HG02678 (cell line): ENCODE measurements at regions not wholly inside any gene's neighbourhood (a gene's known extent, or its start where the extent isn't known, plus 50 kb on each side); places are given as distances from the start of the nearest gene placed in this dataset.

Source experiments
- ATAC-seq: cut with Tn5 transposase; IDR thresholded peaks from one replicate; pipeline ENCODE4 v1.9.1; 2021; ENCODE audit warnings: mild to moderate bottlenecking, moderate library complexity; ENCODE audit not compliant: unreplicated experiment

DNA sequence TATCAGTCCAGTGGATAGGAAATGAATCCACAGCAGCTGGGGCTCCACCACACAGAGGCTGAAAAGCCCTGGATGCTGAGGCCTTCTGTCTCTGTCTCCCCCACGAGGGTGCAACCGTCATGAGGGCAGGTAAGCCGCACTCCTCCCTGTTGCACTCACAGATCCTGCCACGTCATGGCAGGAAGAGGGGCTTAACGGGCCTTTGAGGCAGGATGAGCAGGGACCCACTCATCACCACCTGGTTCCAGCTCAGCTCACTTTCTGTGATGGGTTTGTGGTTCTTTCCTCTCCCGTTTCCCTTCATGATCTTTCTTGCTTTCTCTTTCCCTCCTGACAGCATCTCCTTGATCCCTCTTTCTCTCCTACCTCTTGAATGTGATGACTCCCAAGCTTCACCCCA is 575.2 kb downstream of the CCDC171 start:
- ATAC-seq: no peak

DNA sequence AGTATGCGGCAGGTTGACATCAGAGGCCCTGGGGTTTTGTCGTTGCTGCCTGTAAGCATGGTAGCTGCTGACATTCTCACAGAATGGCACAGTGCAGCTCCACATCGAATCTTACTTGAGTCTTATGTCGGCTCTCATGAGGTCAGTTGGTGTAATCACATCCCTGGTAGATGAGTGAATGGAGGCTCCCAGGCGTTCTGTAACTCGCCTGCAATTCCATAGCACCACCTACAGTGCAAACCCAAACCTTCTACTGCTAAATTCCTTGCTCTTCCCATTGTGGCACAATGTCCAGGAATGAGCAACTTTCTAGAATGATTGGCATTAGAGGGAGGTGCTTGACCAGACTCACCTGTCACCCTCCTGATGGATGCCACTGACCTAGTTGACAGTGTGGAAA is 578.4 kb downstream of the CCDC171 start:
- no peak for ATAC-seq

DNA sequence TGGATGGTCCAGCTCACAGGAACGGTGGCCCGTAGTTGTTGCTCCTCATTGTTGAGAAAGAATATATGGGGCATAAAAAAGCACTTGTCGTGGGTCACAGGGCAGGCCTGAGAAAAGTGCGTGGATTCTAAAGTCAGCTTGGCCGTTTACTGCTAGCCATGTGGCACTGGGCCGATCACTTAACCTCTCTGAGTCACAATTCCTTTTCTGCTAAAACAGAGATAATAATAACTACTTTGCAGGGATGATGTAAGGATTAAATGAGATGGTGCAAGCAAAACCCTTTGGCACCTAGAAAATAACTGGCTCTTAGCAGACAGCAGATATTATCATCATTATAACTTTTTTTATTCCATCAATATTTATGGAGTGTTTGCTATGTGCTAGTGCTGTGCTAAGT is 579.7 kb downstream of the CCDC171 start:
- ATAC-seq: no peak

DNA sequence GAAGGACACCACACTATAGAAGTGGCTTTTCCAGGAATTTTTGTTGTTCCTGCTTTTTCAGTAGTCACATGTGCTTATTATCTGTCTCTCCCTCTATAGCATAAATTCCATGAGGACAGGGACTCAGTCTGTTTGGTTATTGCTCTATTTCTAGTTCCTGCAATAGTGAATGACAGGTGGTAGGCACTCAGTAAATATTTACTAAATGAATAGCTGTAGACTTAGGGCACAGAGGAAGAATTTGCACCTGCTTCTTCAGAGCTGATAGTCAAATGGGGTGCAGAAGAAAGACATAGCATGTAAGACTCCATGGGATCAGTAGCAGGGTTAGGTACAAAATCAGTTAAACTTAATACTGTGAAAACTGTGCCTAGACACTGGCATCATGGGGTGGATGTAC is 580.2 kb downstream of the CCDC171 start:
- ATAC-seq: no peak

DNA sequence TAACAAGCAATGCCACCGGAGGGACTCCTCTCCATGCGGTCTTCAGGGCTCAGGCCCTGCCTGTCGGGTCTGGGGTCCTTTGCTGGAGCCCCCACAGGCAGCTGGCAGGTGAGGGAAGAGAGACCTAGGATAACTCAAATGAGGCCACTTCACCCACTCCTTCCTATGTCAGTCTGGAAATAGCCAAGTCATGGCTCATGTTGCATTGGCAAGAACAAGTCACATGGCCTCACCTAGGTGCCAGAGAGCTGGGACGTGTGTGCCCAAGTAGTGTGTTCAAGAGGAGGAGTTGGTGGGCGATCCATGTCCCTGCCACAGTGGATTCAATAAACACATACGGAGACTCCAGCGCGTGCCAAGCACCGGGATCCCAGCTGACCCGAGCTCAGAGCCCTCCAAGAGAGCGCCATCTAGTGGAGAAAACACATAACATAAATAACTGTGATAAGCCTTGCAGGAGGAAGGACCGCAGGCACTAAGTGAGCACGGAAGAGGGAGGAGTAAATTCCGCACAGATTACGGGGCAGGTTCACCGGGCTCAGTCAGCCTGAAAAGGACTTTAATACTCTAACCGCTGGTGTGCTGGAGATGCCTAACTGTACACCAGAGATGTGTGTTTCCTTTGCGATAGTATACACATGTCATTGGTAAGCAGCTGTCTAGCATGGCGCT is 580.8 kb downstream of the CCDC171 start:
- ATAC-seq: peak; percentile 85

DNA sequence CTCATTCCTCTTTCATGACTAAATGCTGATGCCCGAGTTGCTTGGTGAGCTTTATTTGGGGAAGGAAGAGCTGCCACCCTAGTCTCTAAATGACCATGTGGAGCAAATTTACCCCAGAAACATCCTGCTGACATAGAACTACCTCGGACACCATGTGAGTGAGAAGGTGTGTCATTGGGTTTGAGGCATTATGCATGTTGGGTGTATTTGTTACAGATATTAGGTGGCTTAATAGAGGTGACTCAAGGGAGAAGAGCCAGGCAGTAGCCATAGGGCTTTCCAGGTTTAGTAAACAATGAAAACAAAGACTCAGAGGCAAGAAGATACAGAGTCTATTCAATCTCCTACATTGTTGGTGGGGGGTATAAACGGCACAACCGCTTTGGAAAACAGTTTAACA is 581.5 kb downstream of the CCDC171 start:
- no peak for ATAC-seq

DNA sequence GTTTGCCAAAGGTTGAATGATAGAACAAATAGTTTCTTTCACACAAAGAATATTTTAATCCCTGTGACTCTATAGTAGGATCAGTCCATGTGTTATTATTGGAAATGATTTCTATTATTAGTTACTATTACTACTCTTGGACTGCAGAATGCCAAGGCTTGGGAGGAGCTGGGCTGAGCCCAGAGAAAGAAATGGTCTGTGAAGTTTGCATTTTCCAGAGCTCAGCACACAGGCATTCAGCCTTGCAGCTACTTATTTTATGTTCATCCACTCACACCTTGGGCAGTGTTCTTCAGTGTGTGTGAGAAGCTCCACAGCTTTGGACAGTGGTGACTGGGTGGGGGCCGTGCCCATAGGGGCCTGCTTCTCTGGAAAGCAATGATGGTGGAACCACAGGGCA is 583.1 kb downstream of the CCDC171 start:
- ATAC-seq: no peak

DNA sequence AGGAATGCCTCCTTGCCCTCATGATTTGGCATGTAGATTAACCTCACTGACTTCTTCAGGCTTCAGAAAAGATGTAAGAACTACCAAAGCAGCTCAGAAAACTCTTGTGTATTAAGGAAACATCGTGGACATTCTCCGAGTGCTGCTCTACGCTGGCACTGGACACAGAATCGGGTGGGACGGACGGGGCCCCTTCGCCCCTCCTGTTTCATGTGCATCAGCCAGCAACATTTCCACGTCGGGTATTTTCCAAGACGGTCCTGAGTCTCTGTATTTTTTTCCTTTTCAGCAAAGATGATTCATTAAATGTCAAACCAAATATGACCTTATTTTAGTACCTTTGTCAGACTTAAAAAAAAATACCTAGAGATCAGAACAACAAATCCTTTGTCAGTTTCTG is 583.6 kb downstream of the CCDC171 start:
- no peak for ATAC-seq

DNA sequence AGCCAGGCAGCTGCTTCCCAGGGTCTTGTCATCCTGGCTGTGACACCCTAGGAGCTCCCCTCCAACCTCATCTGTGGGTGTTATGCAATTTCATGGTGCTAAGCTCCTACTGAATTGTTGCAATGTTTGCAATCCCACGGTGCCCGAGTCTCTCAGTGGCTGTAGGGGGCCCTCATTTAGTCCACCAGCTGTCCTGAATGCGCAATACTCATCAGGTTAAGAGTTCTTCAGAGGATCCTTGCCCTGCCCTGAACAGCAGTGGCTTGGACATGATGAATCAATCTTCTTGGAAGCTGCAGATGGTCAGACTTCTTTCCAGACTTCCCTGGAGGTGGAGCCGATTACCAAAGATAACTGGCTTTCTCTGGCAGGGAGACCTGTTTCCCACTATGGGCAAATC is 584.1 kb downstream of the CCDC171 start:
- no peak for ATAC-seq

DNA sequence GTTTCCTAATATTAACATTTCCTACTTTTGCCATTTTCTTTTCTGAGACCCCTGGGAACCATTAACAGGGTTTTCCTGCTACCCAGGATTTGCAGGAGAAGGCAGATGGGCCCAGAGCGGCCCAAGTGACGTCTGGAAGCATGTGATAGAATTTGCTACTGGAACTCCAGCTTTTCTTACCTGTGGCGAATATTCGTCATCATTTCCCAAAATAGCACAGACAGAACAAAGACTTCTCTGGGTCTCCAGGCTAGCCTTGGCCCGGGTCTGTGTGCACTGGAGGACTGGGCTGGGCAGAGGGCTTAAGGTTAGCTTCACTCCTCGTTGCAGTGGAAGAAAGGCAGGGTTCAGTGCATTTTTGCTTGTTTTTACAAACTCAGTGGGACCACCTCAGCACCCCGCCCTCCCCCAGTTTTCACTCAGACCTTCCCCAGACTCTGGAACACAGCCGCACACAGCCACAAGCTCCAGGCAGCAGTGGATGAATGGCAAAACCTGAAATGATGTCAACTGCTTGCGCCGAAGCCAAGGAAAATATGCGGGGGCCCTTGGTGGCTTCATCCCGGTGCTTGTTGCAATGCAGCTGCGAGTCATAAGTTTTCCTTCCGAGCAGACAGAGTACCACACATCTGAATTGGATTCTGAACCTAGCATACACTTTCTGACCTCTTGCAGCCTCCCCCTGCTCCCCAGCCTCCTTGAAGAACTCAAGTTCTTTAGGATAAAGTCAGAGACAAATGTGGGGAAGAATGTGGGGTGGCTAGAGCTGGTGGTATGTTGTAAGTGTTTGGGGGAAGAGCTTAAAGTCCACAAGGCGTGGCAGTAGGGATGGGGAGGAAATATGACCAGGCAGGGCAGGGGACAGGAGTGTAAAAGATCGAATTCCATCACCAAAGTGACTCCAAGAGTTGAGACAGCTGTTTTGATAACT is 586.0 kb downstream of the CCDC171 start:
- no peak for ATAC-seq

DNA sequence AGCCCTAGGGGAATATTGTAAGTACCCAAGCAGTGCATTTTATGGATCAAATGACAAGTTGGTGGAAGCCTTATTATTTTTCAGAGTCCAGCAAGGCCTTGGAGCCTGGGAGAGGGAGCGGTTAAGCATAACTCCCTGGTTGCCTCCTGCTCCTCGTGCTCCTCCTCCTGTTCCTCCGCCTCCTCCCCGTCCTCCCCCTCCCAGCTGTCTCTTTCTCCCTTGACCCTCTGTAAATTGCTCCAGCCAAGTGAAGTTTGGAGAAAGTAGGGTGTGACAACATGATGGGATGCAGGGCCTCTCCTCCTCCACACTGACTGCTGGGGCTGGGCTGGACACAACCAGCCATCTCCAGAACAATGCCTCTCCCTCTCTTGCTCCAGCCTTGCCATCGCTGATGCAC is 586.9 kb downstream of the CCDC171 start:
- ATAC-seq: no peak

DNA sequence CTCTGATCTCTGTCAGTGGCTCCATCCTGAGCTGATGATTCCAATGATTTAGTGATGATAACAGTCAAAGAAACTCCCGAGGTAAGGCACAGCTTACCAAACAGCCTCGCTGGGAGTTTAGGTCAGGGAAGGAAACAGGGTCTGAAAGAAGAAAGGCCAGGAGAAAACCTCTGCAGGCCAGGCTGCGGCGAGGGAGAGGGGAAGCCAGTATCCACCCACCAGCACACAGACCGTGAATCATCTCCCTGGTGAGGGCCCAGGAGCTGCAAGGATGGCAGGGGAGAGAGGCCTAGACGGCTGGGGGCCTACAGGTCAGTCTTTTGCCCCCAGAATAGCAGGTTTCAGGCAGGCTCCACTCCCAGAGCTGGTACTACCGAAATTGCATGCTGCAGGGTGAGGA is 590.5 kb downstream of the CCDC171 start:
- ATAC-seq: no peak

DNA sequence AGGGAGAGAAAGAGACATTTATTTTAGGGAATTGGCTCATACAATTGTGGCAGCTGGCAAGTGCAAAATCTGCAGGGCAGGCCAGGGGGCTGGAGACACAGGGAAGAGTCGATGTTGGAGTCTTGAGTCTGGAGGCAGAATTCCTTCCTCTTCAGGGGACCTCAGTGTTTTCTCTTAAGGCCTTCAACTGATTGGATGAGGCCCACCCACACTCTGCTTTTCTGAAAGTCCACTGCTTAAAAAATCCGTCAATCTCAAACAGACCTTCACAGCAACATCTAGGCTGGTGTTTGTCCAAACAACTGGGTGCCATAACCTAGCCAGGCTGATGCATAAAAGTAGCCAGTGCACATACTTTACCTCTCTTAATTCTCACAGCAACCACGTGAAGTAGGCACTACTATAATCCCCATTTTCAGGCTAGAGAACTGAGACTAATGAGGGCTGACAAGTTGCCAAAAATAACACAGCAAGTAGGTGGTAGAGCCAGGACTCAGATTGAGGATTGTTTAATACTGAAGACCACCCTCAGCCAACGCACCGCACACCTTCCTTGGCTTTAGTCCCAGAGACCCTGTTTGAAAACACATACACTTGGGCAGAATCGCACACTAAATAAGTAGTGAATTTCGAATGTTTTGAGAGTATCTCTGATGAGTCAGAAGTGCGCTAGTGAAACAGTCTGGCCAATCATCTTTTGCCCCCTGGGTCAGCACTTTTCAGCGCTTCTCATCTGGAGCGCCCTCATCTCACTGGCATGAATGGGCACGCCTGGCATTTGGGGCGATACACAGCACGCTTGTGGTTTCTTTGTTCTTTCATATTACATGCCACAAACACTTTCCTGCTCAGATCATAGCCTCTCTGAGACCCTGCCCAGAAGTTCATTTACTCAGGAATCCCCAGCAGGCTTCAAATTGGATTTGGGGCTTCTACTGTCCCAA is 591.4 kb downstream of the CCDC171 start:
- no peak for ATAC-seq

DNA sequence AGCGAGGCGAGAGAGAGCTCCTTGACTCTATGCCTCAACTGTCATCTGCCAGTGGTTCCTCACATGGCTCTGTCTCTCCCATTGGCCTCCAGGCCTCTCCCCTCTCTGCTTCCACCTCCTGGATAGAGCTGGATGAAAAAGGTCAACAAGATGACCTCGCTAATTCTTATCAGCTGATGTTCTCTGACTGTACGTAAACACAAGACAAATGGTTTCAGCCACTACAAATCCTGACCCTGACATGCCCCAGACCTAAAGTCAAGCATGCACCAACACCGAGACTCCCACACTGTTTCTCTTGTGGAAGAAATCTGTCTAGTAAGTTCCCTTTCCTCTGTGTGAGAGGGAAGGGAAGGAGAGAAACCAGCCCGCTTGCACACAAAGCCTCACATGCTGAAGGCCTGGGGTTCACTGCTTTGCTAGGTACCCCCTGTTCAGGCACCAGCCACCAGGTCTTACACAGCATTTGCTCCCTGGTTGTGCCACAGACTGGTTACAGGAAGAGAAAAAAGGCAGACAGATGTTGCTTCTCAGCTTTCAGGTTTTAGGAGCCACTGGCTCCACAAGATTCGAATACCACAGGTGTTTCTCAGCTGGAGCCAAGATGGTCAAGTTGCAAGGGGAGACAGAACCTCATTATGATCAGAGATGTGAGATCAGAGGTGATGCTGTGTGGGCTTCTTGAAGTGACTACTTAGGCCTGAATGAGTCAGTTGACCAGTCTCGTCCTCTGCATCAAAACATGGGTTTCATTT is 592.5 kb downstream of the CCDC171 start:
- ATAC-seq: no peak

DNA sequence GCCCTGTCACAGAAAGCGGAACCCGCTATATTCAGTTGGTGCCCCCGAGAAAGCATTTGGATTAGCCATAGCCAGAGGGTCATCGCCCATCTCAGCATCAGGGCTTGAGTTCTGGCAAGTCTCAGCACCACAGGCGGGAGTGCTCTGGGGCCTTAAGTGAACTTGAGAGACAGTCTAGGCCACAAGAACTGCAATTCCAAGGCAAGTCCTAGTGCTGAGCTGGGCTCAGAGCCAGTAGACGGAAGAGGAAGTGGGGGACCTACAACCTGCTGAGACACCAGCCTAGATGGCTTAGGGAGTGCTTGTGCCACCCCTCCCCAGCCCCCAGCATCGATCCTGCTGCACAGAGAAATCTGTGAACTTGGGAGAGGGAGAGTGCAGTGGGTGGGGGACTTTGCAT is 594.9 kb downstream of the CCDC171 start:
- no peak for ATAC-seq

DNA sequence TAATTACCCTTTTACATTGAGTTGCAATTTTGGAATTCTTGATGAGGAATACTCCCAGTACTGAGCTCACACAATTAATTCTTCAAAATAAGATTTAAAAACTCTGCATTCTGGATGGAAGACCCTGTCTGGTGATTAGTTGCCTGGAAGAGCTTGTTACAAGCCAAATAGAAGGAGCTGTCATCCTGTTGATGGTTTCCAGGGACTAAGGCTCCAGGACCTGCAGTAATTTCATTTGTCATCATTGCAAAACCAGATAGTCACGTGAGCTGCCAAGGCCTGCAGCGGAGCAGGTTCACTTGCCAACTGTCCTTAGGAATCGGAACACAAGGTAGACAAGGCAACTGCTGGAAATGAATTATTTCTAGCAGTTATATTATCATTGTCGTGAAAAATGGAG is 597.7 kb downstream of the CCDC171 start:
- ATAC-seq: no peak

DNA sequence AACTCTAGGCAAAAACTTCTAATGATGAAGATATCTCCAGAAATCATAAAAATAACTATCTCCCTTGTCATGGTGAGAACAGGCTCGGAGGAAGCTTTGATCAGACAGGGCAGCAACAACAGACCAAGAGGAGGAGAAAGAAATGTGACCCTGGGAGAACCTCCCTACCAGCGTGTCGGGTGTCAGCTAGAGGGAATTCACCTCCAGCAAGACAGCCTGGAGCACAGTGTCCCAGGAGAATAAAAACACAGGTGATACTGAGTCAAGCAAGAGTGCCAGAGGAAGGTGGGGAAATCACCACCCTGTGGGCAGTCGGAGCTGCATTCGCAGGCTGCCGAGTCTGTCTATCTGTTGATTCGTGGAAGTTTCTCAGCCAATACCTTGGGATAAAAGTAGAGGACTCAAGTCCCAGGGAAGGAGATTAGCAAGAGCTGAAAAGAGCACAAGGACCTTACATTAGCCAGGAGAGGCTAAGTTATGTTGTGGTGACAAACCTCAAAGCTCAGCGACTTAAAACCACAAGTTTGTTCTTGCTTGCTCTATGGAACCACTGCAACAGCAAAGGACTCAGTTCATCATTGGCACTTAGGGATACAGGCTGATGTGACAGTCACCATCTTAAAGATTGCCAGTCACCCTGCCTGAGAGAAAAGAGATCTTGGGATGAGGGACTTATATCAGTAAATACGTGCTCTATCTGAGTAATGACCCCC is 598.3 kb downstream of the CCDC171 start:
- no peak for ATAC-seq

DNA sequence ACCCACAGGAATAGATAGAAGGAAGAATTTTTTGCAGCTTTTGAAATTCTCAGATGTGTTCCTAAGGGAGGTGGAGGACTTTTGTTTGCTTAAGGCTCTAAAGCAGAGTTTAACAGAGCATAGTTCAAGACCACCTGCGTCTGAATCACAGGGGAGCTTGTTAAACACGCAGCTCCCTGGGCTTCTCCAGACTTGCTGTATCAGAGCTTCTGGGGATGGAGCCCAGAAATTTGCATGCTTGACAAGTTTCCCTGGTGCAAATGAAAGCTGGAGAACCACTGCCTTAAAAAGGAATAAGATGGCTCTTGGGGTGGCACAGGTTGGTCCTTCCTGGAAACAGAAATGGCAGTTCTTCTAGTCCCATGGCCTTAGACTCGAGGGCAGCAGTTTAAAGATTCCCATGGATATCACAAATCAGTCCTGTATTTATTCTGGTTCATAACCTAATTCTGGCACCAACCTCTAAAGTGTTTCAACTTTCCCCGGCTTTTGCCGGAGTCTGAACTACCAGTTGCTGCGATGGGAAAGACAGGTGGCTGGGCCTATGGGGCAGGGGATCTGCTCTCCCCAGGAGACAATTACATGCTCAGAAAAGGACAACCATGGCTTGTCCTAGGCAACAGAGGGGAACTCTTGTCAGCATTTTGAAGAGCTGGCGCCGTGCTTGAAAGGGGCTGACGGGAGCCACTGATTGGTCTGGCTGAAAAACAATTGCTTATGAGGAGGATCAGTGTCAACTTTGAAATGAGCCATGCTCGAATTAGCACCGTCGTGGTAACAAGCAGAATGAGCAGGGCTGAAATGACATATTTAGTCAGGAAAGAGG is 599.6 kb downstream of the CCDC171 start:
- no peak for ATAC-seq

DNA sequence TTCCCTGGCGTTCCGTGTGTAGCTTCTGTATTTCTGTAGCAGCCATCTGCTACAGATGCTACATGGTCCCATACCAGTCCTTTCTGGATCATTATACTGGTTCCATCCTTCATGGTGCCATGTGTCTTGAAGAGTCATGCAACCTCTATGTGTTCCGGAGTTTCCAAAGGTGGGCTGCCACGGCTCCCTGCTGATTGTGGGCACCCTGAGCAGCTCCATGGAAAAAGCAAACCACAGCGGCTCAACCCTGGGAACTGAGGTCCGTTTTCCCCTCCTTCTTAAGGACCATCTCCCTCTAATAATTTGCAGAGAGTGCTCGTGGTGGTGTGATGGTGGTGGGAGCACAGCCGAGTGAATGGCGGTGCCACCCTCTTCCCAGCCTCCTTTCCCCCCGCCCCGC is 600.4 kb downstream of the CCDC171 start:
- ATAC-seq: no peak
